ENCODE measurements at regions not wholly inside any gene's neighbourhood (a gene's known extent, or its start where the extent isn't known, plus 50 kb on each side); places are given as distances from the start of the nearest gene placed in this dataset.

DNA sequence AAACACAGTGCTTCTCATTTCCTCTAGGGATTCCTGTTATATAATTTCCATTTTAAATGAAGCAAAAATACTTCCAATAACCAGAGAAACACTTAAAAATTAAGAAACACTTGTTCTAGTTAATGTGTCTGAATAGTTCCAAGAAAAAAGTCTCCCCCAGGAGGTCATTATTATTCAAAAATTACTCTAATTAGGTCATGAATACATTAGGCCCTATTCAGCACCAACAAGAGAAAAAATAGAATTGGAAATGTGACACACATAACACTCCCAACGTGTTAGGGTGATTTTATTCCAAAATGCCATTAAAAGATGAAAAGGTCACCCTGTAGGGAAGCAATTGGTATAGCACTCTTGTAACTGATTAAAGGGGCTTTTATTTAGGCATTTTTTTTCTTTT lies 382.1 kb downstream of the TUSC7 start:
- DNase-seq: no peak

DNA sequence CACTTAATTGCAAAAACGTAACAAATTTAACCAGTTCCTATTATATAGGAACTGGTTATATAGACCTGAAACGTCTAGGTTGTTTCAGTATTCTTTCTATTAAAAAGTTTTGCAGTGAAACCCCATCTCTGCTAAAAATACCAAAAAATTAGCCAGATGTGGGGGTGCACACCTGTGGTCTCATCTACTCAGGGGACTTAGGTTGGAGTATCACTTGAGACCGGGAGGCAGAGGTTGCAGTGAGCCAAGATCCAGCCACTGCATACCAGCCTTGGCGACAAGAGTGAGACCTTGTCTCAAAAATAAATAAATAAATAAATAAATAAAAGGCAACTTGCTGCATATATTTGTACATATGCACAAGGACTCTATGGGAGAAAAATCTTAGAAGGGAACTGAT lies 387.0 kb downstream of the TUSC7 start:
- no peak for DNase-seq

DNA sequence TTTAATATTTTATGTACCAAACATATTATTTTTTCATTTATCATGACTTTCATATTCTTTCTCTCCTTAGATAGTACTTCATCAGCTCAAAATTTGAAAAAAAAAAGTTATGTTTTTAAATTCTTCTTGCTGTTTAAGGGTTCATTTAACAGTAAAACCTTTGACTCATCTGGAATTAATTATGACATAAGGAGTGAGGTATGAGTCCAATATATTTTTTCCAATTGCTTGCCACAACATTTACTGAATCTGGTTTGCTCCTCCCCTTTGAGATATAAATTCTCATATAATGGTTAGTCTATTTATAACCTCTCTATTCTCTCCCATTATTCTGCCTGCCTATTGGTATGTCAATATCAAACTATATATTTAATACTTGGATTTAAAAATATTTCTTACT lies 387.8 kb downstream of the TUSC7 start:
- DNase-seq: no peak

DNA sequence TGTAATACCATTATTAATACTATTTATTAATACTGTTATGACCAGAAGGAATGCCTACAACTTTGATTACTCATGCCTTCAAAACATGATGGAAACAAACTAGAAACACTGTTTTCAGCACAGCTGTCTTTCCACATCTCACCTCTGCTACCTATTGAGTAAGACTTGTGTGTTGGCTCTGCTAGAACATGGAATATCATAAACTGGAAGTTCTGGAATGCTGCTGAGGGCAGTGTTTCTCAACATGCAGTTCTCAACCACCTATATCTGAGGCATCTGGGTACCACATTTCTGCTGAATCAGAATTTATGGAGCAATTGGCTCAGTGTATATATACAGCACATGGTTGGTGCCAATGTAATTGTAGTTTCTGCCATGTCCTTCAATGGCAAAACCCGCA lies 392.1 kb downstream of the TUSC7 start:
- DNase-seq: no peak

DNA sequence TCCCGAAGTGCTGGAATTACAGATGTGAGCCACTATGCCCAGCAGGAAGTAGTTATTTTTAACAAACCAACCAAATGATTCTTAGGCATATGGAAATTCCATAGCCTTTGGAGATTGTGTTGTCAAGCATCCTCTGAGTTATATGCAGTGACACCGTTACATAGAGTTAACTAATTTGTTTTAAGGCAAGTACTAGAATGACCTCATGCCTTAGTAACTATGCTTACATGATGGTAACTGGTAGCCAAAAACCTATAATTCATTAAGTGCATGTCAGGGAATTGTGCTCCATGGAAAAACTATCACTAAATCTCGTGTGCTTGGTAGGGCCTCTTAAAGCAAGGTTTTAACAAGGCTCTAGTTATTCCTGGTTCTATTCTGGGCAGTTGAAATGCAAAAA lies 392.8 kb downstream of the TUSC7 start:
- DNase-seq: no peak

DNA sequence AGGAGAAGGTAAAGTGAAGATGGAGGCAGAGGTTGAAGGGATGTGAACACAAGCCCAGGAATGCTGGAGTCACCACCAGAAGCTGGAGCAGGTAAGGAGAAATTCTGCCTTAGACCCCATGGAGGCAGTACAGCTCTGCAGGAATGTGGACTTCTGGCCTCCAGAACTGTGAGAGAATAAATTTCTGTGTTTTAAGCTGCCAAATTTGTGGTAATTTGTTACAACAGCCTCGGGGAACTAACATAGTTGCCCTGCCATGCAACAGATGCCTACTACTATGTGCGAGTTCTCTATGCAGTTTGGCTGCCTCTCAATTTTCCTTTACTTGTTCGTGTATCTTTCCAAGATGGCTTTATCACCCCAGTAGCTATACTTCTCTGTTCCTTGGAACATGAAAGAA lies 394.1 kb downstream of the TUSC7 start:
- no peak for DNase-seq

DNA sequence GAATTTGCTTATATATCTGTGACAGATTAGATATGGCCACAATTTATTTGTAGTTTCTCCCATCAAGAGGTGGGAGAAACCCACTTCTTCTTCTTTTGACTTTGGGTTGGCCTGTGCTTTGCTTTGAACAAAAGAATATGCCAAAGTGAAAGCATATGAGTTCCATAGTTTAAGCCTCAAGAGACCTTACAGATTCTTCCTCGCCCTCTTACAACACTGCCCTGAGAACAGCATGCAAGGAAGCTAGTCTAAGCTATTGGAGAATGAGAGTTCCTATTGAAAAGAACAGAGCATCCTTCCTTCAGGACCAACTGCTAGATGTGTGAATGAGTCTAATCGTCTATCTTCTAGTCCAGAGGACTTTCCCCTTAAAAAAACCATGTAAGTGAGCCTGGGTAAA lies 394.8 kb downstream of the TUSC7 start:
- no peak for DNase-seq

DNA sequence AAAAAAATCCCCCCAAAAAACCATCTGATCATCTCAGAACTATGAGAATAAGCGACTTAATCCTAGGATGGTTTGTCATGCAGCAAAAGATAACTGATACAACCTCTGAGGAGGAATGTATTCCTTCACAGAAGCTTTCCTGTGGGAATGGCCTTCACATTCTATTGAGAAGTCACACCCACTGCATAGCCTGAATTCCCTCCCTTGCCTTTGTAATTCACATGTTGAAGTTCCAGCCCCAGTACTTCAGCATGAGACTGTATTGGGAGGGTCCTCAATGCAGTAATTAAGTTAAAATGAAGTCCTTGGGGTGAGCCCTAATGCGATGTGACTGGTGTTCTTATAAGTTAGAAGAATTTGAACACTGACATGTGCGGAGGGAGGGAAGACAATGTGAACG lies 395.2 kb downstream of the TUSC7 start:
- DNase-seq: no peak

DNA sequence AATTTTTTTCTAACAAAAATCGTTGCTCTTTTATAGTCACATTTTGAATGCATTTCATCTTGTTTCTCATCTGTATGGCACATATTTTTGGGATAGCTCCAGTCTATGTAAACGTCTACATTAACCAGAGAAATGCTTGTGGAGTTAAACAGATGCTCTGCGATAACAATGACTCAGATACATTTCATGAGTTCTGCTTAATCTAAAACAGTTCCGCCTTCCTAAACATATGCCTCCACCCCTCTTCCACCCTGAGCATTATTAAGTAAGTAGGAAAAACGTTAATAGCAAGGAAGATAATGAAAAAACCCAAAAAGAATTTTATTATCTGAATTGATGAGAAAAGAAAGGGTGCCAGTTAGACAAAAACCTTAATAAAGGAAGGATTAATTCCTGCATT lies 396.1 kb downstream of the TUSC7 start:
- no peak for DNase-seq

DNA sequence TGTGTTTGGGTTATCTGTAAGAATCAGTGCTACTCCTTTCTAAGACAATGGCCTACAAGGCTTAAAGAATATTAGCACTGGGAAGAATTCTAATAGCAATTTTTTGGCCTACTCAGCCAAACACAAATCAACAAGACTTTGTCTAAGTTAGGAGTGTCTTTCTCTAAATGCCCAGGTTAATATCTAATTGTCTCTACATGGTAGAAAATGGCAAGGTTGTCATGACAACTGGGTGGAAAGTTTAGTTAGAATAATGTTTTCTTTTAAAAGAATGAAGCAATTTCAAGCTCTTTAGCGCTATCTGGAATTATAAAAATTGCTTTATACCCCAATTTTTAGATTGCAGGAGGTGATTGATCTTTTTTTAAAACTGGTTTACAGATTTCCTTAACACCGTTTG lies 396.8 kb downstream of the TUSC7 start:
- no peak for DNase-seq

DNA sequence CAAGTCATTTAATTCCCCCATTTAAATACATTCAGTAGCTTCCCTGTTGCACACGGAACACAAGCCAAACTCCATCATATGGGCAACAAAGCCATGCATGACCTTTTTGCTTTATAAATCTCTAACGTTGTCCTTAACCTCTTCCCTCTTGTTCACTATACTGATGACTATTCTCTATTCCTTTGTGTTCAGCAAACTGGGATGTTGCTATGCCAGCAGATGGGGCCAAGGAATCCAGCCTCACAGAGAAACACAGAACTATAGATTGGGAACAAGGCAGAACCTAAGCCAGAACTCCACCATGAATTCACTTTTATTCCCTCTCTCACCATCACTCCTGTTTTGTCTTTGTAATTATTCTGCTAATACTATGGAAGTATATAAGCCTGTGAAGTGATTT lies 398.4 kb downstream of the TUSC7 start:
- DNase-seq: no peak

DNA sequence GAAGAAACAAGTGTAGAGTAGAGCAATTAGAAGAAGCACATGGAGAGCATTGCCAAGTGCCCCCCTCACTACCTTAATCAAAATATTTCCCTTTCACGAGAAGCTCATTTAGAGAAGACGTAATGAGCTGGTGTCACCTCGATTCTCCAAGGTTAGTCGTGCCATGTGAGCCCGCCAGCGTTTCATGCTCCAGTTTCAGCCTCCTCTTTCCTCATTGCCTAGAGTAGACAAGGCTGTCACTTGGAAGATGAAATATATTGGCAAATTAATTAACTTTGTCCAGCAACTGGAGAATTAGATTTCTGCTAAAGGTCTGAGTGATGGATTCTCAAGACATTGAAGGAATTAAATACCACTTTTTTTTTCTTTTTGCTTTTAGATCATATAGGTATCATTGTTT lies 399.6 kb downstream of the TUSC7 start:
- DNase-seq: no peak

DNA sequence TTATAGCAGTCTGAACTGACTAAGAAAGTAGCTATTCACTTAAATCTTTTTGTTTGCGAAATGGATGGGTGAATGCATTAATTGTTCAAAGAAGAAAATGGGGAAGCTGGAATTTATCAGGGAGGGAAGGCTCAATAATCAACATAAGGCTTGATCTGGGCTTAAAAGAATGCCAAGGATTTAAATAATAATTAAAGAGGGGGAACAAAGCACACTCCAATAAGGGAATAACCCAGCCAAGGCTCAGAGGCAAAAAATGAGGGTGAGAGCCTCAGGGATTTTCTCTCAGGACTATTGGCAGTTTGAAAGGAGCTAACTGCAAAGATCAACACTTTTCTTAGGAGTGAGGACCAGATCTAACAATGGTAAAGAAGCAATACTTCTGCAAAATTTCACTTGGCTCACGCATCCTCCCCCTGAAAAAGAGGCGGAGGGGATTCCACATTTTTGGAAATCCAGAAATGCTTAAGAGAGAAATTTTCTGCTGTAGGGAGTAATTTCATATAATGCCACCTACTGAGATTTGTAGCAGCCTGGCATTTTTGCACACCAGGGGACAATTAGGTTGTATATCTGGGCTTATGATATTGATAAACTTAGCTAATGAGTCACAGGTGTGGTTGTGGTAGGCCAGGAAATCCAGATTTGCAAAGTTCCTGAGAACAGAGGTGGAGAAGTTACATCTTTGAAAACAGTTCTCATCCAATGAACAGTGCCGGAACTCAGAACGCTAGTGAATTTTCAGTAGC lies 405.1 kb downstream of the TUSC7 start:
- no peak for DNase-seq

DNA sequence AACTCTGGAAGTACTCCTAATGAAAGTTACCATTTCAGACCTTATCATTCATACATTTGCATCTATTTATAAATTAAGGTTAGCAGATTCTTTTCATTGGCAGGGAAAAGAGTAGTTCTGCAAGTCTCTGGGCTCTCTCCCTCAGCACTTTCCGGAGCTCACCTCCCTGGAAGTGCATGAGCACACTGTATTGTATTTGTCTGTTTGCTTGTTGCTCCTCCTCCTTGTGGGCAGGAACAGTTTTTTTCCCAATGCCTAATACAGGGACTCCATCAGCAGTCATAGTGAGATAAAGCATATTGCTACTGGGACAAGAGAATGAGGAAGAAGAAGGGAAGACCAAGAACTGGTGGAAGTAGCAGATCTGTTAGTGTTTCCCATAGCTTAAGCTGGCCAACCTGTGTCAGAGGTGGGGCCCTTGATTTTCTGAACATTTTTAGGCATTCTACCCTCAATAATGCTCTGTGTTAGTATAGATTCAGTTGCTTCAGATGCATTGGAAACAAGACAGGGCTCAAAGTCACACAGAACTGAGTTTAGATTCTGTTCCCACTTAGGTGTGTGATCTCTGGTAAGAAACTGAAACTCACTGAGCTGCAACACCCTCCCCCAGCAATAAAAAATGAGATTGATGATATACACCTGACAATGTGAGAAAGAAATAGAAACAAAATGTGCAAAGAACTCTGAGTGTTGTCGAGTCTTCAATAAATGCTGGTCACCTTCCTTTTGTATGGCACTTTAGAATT lies 407.8 kb downstream of the TUSC7 start:
- no peak for DNase-seq

DNA sequence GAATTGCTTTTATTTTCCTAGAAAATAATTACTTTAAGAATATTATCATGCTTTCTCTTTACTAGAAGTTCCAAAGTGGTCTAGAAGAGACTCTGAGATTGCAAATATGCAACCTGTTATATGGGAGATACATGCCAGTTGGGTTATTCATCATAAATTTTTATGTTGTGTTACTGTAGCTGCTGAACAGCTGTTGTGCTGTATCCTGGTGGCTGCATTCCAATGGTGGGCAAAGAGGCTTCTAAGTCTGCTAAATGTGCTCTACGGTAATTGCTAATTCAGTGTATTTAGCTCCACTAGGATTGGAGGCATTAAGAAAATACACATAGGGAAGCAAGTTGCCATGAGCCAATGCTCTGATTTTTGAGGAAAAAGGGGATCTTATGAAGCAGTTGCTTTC lies 409.0 kb downstream of the TUSC7 start:
- DNase-seq: no peak

DNA sequence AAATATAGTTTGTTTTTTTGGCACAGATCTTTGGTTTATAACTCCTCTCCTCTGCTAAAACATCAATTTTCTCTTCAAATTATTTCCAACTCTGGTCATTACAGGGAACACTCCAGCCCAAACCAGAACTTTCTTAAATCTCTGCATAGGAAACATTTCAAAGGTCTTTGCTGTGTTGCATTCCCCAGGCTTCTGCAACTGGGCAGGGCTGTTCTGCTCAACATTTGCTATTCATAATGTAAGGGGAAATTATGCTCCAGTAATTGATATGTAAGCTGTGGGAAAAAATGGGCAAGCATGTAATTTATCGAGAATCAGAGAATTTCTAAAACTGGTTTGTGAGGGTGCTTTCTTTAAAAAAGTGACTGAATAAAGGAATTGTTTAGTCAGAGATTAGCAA lies 410.4 kb downstream of the TUSC7 start:
- no peak for DNase-seq

DNA sequence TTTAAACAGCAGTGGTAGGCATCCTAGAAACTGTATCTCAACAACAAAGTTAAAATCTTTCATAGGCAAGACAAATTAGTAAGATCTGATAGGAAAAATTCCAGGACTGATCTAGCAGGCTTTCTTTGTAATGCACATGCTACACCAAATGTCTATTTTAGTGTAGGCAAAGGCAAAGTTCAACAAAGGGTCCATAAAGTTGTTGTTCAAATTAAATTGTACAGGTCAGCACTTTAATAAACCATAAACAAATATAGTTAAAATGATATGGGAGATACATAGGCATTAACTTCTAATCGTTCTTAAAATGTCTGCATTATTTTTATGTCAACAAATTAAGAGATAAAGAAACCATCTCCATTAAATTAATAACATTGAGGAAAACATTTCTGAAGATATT lies 413.0 kb downstream of the TUSC7 start:
- DNase-seq: no peak

DNA sequence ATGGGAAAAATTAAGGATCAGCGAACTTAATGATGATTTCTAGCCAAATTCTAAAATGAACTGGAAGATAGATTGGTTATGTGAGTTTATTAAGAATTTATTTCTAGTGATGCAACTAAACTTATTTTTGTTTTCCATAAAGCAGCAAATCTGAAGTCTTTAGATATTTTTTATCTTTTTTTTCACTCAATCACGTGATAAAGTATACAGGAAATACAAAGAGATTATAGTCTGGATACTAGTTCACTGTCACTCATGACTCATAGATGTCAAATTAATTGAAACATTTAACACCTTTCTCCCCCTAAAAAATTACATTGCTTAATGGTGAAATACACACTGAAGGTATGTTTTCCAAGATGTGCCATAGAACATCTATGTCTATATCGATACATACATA lies 416.9 kb downstream of the TUSC7 start:
- no peak for DNase-seq

DNA sequence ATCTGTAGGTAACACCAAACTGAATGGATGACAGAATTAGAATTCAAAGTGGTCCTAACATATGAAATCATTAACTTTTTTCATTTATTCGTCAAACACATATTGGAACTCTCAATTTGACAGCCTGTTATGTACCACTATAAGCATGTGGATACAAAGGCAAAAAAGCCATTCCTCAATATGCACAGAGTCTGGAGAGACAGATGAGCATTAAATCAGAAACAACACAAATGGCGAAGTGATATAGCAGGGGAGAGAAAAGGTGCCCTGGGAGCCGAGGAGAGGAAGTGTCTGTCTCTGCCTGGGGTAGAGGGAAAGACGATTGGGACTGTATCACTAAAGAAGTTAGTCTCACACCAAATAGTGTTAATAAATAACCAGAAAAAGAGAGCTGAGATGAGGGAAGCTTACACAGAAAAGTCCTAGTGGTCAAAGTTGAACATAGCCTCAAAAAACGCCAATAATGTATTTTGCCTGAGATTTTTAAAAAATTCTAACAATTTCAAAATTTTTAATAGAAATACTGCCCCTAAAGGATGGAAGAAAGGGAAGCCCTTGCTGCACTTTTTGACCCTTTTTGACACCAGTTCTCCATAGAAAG lies 417.5 kb downstream of the TUSC7 start:
- DNase-seq: no peak

DNA sequence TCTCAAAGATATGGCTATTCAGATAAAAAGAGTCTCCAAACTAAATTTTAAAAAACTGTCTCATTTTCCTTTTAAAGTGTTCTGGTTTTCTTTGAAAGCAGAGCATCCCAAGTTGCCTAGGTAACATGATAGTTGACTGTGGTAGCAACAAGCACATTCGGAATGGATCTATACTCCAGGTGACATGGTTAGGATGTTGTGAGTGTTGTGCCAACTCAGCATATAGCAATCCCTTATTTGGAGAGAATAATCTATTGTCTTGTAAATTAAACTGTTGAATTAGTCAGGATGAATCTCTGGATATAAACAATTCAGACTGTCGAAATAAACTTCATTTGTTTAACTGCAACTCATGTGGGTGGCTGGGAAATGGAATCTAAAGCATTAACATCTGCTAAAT lies 418.6 kb downstream of the TUSC7 start:
- no peak for DNase-seq

DNA sequence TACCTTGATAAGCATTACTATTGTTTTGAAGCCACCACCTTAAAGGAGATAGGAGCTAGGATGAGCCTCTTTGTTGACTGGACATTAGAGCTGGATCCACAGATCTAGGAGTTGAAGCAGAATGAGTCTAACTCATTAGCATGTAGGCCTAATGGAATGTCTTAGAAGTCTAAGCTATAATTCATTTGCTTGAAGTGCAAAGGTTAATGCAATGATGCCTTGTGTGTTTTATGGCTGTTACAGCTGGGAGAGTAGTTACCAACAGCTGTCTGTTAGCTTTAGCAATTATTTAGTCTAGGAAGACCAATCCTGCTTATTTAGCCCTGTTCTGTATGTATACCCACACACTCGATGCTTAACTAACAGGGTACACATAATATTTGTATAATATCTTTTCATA lies 419.3 kb downstream of the TUSC7 start:
- DNase-seq: no peak

DNA sequence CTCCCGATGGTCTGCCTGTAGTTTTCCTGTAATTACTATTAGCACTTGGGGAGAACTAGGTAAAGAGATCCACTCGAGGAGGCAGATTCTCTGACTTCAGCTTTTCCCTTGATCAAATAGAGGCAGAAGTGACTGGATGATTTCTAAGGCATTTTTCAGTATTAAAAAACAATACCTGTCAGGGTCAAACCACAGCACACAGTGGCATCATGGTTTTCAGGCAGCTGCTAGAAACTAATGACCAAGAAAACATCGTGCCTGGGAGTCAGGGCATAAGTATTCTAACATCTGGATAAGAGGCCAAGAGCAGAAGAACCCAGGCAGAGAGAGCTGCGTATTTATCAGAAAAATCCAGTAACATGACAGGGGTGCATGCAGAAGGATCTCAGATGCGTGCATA lies 419.9 kb downstream of the TUSC7 start:
- no peak for DNase-seq

DNA sequence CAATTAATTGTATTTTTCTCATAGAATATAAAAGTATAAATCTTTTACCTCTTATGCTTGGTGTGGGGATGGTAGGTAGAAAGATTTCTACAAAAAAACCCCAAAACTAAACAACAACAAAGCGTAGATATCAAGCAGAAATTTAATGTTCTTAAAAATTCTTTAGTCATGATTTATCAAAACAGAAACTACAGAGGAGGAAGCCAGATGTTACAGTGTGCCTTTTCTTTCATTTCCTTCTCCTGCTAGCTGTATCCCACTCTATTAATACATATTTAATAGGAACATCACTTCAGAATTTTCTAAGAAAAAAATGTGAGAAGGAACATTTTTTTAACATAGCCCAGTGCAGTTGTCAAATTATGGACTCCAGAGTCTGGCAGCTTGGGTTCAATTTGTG lies 420.6 kb downstream of the TUSC7 start:
- DNase-seq: no peak

DNA sequence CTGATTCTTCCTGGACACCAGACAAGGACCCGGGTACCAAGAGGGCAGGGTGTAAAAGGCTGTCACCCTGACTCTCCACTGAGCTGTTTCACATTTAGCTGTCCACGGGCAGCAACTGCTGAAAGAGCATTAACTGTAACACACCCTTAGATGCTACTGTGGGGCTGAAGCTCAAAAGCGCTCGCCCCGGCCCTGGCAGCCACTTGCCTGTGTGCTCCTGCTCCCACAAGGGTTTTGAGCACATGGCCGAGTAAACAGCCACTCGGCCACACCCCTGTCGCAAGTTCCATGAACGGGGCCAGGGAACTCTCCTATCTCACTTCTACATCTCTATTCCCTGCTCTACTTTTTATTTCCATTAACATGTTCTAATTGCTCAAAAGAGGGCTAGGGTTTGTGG lies 421.7 kb downstream of the TUSC7 start:
- DNase-seq: no peak

DNA sequence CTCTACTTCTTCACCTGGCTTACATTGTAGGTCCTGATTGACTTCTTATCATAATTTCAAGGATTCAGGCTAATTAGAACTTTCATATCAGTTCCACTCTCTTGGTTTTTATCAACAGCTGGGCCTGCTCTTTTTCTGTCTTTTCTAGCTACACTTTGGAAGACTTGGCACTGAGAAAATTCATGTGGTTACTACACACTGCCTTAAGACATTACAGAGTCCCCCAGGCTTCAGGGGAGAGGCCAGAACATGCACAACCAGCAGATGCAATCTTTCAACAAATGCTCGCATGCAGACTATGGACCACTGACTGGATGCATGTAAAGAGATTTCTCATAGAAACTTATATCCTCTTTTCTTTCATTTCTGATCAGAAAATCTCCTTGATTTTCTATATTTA lies 423.5 kb downstream of the TUSC7 start:
- no peak for DNase-seq

Measured in CD4-positive, alpha-beta T cell treated with Interleukin-17A for 1 hour (primary cell).